ENCODE measurements at regions not wholly inside any gene's neighbourhood (a gene's known extent, or its start where the extent isn't known, plus 50 kb on each side); places are given as distances from the start of the nearest gene placed in this dataset.

DNA sequence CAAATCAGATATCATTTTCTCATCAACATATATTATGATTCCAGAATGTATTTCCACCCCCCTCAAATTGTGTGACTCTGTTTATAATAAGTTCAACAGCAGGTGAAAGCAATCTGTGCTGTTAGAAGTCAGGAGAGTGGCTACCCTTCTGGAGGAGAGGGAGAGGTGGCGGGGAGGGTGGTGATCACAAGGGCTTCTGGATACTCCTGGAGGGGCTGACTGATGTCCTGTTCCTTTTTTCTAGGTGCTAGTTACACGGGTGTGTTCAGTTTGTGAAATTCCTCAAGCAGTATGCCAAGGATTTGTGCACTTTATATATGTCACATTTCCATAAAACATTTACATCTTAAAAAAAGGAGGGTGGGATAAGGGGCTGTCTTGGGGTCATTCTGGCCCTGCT is 119.1 kb downstream of the IRF8 start:
- no peak for DNase-seq (ENCODE audit: low read depth in 2 of 2)

DNA sequence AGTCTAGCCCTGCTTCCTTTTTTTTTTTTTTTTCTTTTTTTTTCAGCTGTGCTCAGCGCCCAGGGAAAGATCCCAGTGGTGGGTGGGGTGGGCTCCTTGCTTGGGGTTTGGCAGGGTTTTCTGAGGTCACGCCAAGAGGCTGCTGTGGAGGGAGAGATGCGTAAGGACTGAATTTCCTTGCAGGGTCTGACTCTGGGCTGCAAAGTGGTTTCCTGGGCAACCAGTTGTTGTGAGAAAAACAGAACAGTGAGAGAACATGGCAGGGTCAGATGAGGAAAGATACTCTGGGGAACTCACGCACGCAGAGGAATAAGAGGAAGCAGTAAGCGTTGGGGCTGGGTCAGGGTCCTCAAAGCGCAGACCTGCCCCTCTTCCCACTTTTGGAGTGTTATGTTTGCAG is 119.5 kb downstream of the IRF8 start:
- DNase-seq (ENCODE audit: low read depth in 2 of 2): no peak

DNA sequence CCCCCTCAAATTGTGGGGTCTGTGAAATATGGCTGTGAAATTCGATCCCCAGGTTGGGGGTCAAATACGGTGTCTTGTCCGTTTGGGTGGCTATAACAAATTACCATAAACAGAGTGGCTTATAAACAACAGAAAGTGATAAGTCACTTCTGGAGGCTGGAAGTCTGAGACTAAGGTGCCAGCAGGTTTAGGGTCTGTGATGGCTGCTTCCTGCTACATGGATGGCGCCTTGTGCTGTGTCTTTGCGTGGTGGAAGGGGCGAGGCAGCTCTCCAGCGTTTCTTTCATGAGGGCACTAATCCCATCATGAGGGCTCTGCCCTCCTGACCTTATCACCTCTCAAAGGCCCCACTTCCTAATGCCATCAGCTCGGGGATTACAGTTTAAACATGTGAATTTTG is 120.0 kb downstream of the IRF8 start:
- DNase-seq (ENCODE audit: low read depth in 2 of 2): no peak

DNA sequence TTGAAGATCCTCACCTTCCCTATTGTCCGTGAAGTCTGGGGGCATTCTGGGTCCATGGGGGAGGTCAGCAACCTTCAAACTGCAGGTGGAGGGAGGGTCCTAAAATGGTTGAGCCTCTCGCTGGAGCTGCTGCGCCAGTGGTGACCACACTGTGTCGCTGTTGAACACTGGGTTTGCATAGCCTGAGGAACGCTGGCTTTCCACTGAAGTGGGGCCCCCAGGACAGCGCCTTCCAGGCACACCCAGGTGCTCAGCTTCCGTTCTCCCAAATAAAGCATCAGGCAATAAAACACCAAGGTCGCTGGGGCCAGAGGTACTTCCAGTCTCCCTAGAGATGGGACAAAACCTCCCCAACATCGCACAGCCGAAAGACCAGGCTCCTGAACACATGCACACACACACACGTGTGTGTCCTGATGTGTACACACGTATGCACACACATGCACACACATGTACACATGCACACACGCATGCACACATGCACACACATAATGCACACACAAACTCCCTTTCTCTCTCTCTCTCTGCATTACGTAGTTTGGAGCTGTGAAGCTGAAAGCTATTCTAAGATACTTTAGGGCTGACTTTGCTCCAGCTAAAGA is 120.6 kb downstream of the IRF8 start:
- no peak for DNase-seq (ENCODE audit: low read depth in 2 of 2)

DNA sequence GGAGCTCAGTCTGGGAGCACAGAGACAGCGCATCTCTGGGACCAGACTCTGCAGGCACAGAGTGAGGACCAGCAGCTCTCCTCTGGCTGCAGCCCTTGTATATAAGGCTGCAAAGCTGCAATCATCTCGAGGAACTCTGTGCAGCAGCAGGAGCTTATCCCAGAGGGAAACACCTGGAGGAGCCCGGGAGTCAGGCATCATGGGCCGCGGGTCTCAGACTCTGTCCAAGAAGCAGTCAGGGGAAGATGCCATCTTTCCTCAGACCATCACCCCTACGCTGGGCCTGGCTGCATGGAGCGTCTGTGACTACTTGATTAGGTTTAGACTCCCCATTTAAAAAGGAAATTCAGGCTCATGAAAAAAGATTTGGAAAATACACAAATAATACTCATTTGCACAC is 122.0 kb downstream of the IRF8 start:
- no peak for DNase-seq (ENCODE audit: low read depth in 2 of 2)

GRCh38 chr16:86022381-86022960 is 123.5 kb downstream of the IRF8 start:
- DNase-seq (ENCODE audit: low read depth in 2 of 2): no peak

DNA sequence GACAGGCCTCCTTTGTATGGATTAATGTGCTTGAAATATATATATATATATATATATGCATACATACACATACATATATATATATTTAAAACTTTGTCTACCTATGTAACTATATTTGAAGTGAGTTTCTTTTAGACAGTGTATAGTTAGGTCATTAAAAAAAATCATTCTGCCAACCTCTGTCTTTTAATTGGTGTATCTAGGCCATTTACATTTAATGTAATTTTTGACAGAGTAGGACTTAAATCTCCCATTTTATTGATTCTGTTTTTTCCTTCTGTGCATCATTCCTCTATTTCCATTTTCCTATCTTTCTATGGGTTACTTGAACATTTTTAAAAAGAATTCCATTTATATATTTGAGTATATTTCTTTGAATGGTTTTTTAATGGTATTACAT is 125.2 kb downstream of the IRF8 start:
- DNase-seq (ENCODE audit: low read depth in 2 of 2): no peak

GRCh38 chr16:86025706-86026105 is 126.7 kb downstream of the IRF8 start:
- DNase-seq (ENCODE audit: low read depth in 2 of 2): no peak

- DNase-seq (ENCODE audit: low read depth in 2 of 2): no peak
Measured at GRCh38 chr16:86026171-86026910, 127.4 kb downstream of the IRF8 start.

DNA sequence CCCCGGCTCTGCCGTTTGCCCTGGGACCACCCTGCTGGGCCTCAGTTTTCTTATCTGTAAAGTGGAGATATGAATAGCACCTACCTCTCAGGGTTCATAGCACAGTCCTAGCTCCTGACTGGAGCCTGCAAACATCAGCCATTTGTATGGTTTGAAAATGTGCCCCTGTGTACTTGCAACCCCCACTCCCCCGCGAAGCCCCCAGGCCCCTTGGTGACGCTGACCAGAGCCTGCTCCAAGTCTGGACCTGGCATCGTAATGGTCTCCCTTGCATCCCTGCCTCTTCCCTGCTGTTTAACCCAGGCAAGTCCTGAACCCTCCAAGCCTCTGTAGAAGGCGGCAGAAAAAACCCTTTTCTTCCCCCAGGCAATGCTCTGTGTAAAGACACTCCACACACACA is 128.0 kb downstream of the IRF8 start:
- DNase-seq (ENCODE audit: low read depth in 2 of 2): no peak

DNA sequence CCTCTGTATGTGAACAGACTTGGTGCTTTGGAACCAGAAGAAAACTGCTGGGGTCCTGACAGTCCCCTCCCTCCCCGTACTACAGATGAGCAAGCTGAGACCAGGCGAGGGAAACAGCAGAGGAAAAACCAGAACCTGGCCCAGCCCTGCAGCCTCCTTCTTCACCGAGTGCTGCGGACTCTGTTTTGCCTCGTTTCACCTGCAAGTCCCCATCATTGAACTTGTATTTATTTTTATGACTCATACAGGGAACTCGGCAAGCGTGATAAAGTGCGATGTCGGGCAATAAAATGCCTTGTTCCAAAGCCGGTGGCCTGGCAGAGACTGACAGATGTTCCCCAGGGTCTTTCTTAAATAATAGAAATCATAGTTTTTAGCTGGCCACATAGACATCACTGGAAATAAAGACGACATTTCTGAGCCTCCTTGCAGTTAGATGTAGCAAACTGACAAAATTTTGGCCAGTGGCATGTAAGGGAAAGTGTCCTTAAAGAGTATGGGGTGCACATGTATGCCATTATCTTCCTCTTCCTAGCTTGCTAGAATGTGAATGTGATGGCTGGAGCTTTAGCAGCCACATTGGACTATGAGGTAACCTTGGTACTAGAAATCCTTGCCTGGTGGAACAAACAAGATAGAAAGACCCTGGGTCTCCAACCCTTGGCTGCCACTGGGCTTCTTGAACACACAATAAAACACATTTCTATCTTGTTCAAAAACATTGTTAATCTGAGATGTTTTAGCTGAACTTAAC is 128.6 kb downstream of the IRF8 start:
- DNase-seq (ENCODE audit: low read depth in 2 of 2): no peak

DNA sequence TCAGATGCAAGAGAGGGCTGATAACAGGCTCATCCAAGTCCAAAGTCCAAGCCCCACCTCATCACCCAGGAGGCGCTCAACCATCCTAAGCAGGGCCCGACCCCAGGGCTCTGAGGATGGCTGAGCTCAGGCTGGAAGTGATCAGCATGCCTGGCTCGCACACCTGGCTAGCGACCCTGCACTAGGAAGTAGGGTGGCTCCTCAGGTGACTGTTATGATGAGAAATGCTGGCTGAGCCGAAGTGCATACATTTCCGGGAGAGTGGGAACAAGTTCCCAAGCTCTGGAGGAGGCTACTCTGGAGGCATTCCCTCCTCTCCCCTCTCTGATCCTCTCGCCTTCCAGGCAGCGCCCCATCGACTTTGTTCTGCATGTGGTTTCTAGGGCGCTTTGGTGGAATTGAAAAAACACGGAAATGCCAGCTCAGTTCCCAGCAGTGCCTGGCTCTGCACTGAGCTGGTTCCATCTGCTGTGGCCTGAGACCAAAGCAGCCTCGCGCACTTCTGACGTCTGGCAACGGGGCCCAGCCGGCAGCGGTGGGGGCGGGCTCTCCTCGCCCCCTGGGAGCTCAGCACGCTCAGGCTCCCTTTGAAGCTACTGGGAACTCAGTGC is 130.3 kb downstream of the IRF8 start:
- DNase-seq (ENCODE audit: low read depth in 2 of 2): no peak

- DNase-seq (ENCODE audit: low read depth in 2 of 2): no peak
Measured at GRCh38 chr16:86030116-86030515, 131.2 kb downstream of the IRF8 start.

DNA sequence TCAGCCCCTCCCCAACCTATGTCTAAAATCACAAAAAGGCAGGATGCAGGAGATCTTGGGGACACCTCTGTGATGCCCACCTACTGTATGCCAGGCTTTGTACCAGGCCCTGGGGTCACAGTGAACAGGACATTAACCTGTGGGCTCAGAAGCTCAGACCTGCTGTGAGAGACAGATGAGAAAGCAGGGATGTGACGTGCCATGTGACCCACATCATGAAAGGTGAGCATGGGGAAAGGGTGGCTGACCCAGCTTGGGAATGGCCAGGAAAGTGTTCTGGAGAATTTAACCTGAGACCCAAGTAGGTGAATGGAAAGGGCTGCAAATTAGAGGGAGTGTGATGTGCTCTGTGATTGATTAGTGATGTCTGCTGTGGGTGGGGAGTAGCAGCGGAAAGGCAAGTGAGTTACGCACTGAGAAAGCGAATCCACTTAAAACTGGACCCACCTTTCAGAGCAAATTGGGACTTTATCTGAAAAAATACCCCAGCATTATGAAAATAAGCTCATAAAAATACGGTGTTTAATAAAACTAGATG is 132.2 kb downstream of the IRF8 start:
- DNase-seq (ENCODE audit: low read depth in 2 of 2): no peak

GRCh38 chr16:86033016-86033474 is 134.1 kb downstream of the IRF8 start:
- no peak for DNase-seq (ENCODE audit: low read depth in 2 of 2)

- DNase-seq (ENCODE audit: low read depth in 2 of 2): no peak
Measured at GRCh38 chr16:86033971-86034370, 135.0 kb downstream of the IRF8 start.

- DNase-seq (ENCODE audit: low read depth in 2 of 2): no peak
Measured at GRCh38 chr16:86034421-86034919, 135.5 kb downstream of the IRF8 start.

DNA sequence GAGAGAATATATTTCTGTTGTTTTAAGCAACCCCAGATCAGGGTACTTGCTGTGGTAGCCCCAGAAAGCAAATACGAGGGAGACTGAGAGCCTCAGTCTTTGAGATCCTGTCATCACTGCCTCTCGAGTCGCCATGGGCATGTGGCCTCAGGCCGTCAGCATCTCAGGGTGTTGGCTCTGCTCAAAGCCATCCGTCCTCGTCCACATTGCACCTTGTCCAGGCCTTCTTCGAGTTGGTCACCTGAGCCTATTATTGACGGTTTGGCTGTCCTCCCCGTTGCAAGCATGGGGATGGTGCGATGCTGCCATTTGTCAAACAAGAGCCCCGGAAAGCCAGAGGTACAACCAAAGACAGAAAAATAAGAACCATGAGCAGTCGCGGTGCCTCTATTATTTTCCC is 136.9 kb downstream of the IRF8 start:
- no peak for DNase-seq (ENCODE audit: low read depth in 2 of 2)

DNA sequence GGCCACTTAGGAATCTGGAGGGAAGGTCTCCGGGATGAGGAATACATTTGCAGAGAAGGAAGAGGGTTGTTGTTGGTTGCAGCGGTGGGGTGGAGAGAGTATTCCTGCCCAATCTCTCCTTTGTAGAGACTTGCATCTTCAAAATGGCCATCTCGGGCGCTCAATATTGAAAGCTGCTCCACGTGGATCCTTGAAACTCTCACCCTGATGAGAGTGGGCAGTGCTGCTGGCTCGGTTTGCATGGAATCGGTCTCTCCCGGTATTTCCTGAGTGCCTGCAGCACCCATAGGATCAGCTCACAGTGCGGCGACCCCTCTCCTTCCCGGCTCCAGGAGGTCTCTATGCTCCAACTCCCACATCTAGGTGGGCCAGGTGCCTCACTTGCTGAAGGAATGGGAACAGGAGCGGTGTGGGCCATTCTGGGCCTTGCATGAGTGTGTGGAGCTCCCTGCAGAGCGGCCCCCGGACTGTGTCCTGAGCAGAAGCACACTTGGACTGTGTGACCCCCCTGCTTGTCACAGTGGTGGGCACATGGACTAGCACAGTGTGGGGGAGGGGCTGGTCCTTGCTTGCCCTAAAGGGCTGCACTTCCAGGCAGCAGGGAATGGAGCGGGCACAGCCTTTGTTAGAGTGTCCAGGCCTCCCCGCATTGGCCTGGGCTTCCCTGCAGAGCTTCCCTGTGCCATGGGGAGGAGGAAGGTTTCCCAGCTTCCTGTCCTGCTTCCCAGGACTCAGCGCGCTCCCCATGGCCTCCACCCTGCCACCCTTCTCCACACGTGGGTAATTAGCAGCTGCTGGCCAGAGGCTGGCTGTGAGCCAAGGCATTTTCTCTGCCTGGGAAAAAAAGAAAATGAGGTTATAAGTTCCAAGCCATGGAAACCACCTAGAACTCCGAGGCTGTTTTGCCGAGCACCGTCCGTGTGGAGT is 139.3 kb downstream of the IRF8 start:
- no peak for DNase-seq (ENCODE audit: low read depth in 2 of 2)

- peak; percentile 9 to 34 for DNase-seq (ENCODE audit: low read depth in 2 of 2)
Measured at GRCh38 chr16:86038926-86039310, 140.0 kb downstream of the IRF8 start.

- DNase-seq (ENCODE audit: low read depth in 2 of 2): no peak
Measured at GRCh38 chr16:86039606-86040005, 140.6 kb downstream of the IRF8 start.

All from stimulated activated CD8-positive, alpha-beta memory T cell treated with anti-CD3 and anti-CD28 coated beads, Interleukin-15, amount 100 ng/mL, for 48 hours (primary cell).